BE2C (cell line): ENCODE measurements at regions not wholly inside any gene's neighbourhood (a gene's known extent, or its start where the extent isn't known, plus 50 kb on each side); places are given as distances from the start of the nearest gene placed in this dataset.

Experiments used
- DNase-seq: peaks from one replicate; pipeline ENCODE4 v3.0.0-alpha.2; 2020
- H3K27me3 ChIP-seq: fragments of 250-450 bp; sonication (Bioruptor Pico); 2 replicates; pipeline ENCODE4 v1.5.1; 2020; ENCODE audit warnings: mild to moderate bottlenecking
- H3K36me3 ChIP-seq: fragments of 250-450 bp; sonication (Bioruptor Pico); 2 replicates; pipeline ENCODE4 v1.5.1; 2020; ENCODE audit warnings: mild to moderate bottlenecking
- H3K4me1 ChIP-seq: fragments of 250-450 bp; sonication (Bioruptor Pico); 2 replicates; pipeline ENCODE4 v1.5.1; 2020
- H3K4me3 ChIP-seq: 2 replicates; pipeline ENCODE4 v1.5.1; 2011; ENCODE audit warnings: low read depth, low read length
- H3K9me3 ChIP-seq: fragments of 250-450 bp; sonication (Bioruptor Pico); 2 replicates; pipeline ENCODE4 v1.5.1; 2020
- CTCF ChIP-seq: IDR thresholded peaks from 2 replicates; pipeline ENCODE4 v1.5.1; 2012; ENCODE audit warnings: mild to moderate bottlenecking, low read depth, low read length

DNA sequence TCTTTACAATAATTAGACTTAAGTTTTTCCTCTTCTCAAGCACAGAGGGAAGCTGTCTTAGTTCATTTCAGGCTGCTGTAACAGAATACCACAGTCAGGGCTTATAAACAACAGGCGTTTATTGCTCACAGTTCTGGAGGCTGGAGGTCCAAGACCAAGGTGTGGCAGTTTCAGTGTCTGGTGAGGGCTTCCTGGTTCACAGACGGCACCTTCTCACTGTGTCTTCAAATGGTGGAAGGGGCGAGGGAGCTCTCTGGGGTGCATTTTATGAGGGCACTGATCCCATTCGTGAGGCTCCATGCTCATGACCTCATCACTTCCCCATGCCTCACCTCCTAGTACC lies 115.7 kb upstream of the MXRA5 start:
- no peak overlapping the region for H3K4me3 ChIP-seq
- DNase-seq, result no peak
- TF ChIP-seq CTCF, result no peak
- H3K4me1 ChIP-seq, result no peaks in the 10 kb centered on the region
- H3K27me3 ChIP-seq, result no peaks in the 10 kb centered on the region
- no peaks in the 10 kb centered on the region for H3K36me3 ChIP-seq
- no peaks in the 10 kb centered on the region for H3K9me3 ChIP-seq

- no peak overlapping the region for H3K4me3 ChIP-seq
- TF ChIP-seq CTCF, result no peak
- no peaks in the 10 kb centered on the region for H3K4me1 ChIP-seq
- no peak for DNase-seq
- no peaks in the 10 kb centered on the region for H3K27me3 ChIP-seq
- H3K36me3 ChIP-seq, result no peaks in the 10 kb centered on the region
- no peaks in the 10 kb centered on the region for H3K9me3 ChIP-seq
These were observed 115.1 kb upstream of the MXRA5 start for GRCh38 chrX:3461397-3462165.

- Histone ChIP-seq H3K36me3 (no peaks in the 10 kb centered on the region), H3K4me3 (no peak overlapping the region), H3K4me1 (no peaks in the 10 kb centered on the region), H3K27me3 (no peaks in the 10 kb centered on the region), H3K9me3 (no peaks in the 10 kb centered on the region)
- no peak for DNase-seq
- TF ChIP-seq CTCF, result no peak
These were observed 109.3 kb upstream of the MXRA5 start for GRCh38 chrX:3455796-3456195.

- H3K9me3 ChIP-seq, result no peaks in the 10 kb centered on the region
- no peak for DNase-seq
- no peak for TF ChIP-seq CTCF
- H3K4me3 ChIP-seq, result no peak overlapping the region
- H3K36me3 ChIP-seq, result no peaks in the 10 kb centered on the region
- H3K4me1 ChIP-seq, result no peaks in the 10 kb centered on the region
- H3K27me3 ChIP-seq, result no peaks in the 10 kb centered on the region
These were observed 105.1 kb upstream of the MXRA5 start for GRCh38 chrX:3451571-3451970.

- no peaks in the 10 kb centered on the region for H3K4me1 ChIP-seq
- no peaks in the 10 kb centered on the region for H3K27me3 ChIP-seq
- H3K36me3 ChIP-seq, result no peaks in the 10 kb centered on the region
- DNase-seq, result no peak
- TF ChIP-seq CTCF, result no peak
- no peaks in the 10 kb centered on the region for H3K9me3 ChIP-seq
- H3K4me3 ChIP-seq, result no peak overlapping the region
These were observed 104.6 kb upstream of the MXRA5 start for GRCh38 chrX:3450881-3451570.

DNA sequence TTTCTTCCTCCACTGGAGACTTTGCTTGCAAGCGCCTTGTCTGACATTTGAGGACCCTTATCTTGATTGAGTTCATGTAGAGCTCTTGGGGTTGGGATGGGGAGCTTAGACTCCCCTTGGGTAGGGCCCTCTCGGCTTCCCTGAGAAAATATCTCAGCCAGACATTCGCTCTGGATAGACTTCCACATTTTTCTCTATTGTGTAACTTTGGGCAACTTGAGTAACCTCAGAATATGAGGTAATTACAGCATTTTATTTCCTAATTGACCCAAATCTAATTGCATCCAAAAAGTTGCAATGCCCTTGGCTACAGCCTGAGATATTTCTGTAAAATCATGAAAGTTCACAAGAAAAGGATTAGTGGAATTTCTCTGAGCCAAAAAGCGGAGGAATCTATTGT lies 102.8 kb upstream of the MXRA5 start:
- TF ChIP-seq CTCF, result no peak
- no peak overlapping the region for H3K4me3 ChIP-seq
- no peaks in the 10 kb centered on the region for H3K4me1 ChIP-seq
- H3K9me3 ChIP-seq, result no peaks in the 10 kb centered on the region
- H3K36me3 ChIP-seq, result no peaks in the 10 kb centered on the region
- no peaks in the 10 kb centered on the region for H3K27me3 ChIP-seq
- no peak for DNase-seq
